ENCODE measurements at regions not wholly inside any gene's neighbourhood (a gene's known extent, or its start where the extent isn't known, plus 50 kb on each side); places are given as distances from the start of the nearest gene placed in this dataset.

DNA sequence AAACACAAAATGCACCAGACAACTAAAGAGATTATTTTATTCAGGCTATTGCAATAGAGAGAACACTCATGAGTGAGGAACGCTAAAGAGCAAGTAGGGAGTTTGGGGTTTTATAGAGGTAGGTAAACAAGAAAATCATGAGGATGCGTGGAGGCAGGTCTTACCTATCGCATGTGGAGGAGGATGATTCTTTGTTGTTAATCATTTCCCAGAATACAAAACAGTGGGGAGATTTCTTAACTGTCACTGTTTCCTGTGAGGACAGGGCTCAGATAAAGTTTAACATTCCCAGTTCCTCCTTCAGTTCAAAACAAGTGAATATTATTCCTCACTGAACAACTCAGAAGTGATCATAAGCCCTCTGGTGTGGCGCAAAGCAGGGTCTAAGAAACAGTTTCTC, 156.1 kb upstream of the MGAT5 start (continued):
- TF ChIP-seq, protein P1, sequence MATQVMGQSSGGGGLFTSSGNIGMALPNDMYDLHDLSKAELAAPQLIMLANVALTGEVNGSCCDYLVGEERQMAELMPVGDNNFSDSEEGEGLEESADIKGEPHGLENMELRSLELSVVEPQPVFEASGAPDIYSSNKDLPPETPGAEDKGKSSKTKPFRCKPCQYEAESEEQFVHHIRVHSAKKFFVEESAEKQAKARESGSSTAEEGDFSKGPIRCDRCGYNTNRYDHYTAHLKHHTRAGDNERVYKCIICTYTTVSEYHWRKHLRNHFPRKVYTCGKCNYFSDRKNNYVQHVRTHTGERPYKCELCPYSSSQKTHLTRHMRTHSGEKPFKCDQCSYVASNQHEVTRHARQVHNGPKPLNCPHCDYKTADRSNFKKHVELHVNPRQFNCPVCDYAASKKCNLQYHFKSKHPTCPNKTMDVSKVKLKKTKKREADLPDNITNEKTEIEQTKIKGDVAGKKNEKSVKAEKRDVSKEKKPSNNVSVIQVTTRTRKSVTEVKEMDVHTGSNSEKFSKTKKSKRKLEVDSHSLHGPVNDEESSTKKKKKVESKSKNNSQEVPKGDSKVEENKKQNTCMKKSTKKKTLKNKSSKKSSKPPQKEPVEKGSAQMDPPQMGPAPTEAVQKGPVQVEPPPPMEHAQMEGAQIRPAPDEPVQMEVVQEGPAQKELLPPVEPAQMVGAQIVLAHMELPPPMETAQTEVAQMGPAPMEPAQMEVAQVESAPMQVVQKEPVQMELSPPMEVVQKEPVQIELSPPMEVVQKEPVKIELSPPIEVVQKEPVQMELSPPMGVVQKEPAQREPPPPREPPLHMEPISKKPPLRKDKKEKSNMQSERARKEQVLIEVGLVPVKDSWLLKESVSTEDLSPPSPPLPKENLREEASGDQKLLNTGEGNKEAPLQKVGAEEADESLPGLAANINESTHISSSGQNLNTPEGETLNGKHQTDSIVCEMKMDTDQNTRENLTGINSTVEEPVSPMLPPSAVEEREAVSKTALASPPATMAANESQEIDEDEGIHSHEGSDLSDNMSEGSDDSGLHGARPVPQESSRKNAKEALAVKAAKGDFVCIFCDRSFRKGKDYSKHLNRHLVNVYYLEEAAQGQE (IDR thresholded peaks at IDR 0.05; ENCODE audit: low read depth, low read length), result no peak
- TF ChIP-seq, protein P2, sequence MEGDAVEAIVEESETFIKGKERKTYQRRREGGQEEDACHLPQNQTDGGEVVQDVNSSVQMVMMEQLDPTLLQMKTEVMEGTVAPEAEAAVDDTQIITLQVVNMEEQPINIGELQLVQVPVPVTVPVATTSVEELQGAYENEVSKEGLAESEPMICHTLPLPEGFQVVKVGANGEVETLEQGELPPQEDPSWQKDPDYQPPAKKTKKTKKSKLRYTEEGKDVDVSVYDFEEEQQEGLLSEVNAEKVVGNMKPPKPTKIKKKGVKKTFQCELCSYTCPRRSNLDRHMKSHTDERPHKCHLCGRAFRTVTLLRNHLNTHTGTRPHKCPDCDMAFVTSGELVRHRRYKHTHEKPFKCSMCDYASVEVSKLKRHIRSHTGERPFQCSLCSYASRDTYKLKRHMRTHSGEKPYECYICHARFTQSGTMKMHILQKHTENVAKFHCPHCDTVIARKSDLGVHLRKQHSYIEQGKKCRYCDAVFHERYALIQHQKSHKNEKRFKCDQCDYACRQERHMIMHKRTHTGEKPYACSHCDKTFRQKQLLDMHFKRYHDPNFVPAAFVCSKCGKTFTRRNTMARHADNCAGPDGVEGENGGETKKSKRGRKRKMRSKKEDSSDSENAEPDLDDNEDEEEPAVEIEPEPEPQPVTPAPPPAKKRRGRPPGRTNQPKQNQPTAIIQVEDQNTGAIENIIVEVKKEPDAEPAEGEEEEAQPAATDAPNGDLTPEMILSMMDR (IDR thresholded peaks at IDR 0.05 in 2 of 3, conservative IDR thresholded peaks at IDR 0.05 in 1 of 3; ENCODE audit: control insufficient read depth in 2 of 3, extremely low read depth in 1 of 3, insufficient read depth in 1 of 3, low read depth in 3 of 3, low read length in 3 of 3), result no peak
- TF ChIP-seq, protein P3, sequence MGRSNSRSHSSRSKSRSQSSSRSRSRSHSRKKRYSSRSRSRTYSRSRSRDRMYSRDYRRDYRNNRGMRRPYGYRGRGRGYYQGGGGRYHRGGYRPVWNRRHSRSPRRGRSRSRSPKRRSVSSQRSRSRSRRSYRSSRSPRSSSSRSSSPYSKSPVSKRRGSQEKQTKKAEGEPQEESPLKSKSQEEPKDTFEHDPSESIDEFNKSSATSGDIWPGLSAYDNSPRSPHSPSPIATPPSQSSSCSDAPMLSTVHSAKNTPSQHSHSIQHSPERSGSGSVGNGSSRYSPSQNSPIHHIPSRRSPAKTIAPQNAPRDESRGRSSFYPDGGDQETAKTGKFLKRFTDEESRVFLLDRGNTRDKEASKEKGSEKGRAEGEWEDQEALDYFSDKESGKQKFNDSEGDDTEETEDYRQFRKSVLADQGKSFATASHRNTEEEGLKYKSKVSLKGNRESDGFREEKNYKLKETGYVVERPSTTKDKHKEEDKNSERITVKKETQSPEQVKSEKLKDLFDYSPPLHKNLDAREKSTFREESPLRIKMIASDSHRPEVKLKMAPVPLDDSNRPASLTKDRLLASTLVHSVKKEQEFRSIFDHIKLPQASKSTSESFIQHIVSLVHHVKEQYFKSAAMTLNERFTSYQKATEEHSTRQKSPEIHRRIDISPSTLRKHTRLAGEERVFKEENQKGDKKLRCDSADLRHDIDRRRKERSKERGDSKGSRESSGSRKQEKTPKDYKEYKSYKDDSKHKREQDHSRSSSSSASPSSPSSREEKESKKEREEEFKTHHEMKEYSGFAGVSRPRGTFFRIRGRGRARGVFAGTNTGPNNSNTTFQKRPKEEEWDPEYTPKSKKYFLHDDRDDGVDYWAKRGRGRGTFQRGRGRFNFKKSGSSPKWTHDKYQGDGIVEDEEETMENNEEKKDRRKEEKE (IDR thresholded peaks at IDR 0.05), result no peak
- TF ChIP-seq CHD4 (IDR thresholded peaks at IDR 0.05) (no peak), HDAC2 (IDR thresholded peaks at IDR 0.05) (no peak), POLR2AphosphoS2 (IDR thresholded peaks at IDR 0.05; ENCODE audit: low read depth, low read length) (no peak), CBFB (IDR thresholded peaks at IDR 0.05; ENCODE audit: low read depth) (no peak), MXI1 (IDR thresholded peaks at IDR 0.05; ENCODE audit: low read depth, low read length) (no peak), YY1 (IDR thresholded peaks at IDR 0.05; ENCODE audit: low read depth, low read length) (no peak), SREBF2 (IDR thresholded peaks at IDR 0.05; ENCODE audit: low read length) (no peak), RFX5 (IDR thresholded peaks at IDR 0.05; ENCODE audit: low read depth, low read length) (no peak)

Data from GM12878 (cell line).